ENCODE measurements at regions not wholly inside any gene's neighbourhood (a gene's known extent, or its start where the extent isn't known, plus 50 kb on each side); places are given as distances from the start of the nearest gene placed in this dataset.
"Not testable (repeated sequence)": the region's sequence is repeated elsewhere in the genome, so short reads cannot be mapped to it uniquely, and the experiment has no call there.

DNA sequence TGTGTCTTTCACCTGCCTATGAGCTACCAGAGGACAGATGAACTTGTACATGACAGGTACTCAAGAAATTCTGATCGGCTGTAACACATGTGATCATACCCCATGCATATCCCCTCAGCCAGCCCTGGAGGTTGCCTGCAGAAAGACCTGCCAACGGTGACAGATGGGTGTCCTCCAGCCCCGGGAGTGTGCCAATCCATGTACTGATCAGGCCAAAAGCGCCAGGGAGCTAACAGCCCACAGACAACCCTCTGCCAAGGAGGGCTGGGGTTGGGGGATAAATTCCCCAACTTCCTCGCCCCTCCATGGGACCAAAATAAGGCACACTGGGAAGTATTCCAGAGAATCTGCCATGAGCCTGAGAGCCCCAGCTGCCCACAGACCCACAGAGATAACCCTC, 189.4 kb downstream of the CCT6B start:
- no peak for FAIRE-seq

DNA sequence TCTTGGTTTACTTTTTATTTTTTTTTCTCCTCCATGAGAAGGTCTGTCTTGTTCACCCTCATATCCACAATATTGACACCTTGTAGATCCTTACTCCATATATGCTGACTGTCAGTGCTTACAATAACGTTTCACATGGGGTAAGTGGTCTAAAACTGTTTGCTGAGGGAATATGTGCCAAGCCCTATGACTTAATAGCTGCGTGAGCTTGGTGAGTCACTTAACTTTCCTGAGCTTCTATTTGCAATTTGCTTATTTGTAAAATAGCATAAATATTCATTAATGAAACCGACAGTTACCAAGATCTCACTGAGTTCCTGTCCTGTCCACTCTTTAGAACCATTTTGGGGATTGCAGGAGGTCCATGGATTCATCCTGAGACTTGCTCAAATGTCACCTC, 190.7 kb downstream of the CCT6B start:
- no peak for FAIRE-seq

DNA sequence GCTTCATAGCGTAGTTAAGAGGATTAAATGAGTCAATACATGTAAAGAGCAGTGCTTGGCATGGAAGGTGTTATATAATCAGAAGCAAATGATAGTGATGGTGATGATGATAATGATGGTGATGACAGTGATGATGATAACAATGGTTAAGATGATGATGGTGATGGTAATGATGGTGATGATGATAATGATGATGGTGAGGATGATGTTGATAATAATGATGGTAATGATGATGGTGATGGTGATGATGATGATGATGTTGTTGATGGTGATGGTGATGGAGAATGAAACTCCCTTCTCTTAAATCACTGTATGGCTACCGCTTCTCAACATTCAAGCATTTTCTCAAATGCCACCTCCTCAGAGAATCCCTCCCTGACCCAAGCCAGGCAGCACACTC, 190.5 kb downstream of the TMEM132E start:
- FAIRE-seq = no peak

DNA sequence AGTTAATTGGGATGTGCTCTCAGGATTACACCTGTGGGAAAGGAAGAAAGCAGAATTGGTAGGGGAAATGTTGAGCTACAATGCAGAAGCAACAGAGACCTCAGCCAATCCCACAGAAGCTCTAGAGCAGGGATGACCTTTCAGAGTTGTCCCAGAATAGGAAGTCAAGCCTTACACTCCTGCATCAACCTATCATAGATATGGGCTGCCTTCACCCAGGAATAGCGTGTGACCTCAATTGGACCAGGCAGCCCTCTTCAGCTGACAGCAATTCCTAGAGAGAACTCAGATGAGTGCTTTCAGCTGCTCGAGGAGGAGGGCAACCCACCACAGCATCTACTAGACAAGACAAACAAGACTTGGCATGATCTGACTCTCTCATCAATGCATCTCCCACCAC, 189.7 kb downstream of the TMEM132E start:
- no peak for FAIRE-seq

DNA sequence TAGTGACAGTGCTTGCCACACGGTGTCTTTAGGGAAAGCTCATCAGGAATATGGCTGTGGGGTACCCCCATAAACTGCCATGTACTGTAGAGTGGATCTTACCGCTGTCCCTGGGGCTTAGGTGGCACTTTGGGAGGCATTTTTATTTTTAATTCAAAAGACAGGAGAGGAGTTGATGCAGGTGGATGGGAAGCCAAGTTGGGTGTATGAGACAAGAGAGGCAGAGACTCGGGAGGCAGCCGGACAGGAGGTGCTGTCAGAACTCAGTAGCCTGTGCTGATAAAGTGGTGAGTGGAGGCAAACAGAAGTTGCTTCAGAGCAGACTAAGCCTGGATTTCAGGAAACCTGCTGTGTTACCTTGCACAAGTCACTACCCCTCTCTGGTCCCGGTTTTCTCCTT, 185.9 kb downstream of the TMEM132E start:
- no peak for FAIRE-seq

DNA sequence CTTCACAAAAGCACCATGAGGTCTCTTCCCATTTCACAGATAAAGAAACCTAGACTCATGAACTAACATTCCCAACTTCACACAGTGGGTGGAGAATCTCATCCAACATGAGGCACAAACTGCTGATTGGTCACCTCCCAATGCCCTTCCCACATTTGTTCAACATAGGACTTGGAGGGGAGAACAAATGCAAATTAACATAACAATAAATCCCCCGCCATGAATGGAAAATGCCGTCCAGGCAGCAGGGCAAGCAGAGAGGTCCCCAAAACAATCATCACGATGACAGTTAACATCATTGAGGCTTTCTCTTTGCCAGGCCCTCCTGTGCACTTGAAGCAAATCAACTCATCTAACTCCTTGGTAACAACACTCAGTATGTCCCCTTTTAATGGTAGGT, 185.3 kb downstream of the TMEM132E start:
- no peak for FAIRE-seq

DNA sequence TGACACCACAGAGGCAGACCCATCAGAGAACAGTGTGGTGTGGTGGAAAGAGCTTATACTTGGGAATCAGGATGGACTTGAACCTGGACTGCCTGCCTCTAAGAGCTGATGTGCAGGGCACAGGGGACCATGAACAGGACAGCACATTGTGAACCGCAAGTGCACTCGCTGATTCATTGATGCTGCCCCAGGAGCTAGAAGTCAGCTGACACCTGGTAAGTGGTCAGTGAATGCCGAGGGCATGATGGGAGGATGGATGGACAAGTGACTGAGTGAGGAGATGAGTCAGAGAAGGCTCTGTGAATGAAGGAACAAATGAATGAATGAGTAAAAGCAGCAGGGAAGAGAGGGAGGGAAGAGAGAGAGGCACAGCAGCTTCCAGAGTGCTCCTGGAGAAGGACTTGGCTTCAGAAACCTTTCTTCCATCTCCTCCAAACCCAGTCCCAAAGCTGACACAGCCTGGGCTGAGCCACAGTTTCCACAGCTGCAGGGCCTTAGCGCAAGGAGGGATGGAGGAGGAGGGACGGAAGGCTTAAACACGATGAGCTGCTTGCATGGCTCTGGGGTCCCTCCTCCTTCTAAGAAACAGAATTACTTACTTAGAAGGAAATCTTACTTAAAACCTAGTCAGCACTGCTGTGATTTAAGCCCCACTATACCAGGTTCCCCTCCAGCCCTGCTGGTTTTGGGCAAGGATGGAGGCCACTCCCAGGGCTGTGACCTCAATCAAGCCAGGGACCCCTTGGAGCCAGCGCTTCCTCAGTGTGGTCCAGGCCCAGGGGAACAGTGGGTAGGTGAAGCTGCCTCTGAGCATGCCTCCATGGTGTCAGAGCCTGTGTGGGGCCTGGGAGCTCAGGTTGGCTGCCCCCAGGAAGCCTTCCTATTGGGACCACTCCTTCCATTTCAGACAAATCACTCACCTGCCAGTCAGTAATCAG, 184.6 kb downstream of the TMEM132E start:
- FAIRE-seq = no peak

DNA sequence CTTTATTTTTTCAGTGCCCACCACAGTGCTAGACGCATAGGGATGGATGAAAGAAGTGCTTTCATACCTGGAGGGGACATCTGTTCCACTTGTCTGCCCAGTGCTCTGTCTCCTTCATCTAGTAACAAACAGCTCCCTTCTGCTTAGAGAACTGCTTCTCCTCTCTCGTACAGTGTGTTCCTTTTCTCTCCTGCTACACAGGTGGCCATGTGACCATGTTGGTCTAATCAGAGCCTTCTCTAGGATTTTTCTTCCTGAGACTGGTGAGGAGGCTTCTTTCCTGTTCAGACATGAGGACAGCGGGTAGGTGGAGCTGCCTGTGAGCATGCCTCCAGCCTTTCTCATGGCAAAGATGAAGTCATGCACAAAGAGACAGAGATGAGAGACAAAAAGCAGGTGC, 182.7 kb downstream of the TMEM132E start:
- FAIRE-seq = no peak

DNA sequence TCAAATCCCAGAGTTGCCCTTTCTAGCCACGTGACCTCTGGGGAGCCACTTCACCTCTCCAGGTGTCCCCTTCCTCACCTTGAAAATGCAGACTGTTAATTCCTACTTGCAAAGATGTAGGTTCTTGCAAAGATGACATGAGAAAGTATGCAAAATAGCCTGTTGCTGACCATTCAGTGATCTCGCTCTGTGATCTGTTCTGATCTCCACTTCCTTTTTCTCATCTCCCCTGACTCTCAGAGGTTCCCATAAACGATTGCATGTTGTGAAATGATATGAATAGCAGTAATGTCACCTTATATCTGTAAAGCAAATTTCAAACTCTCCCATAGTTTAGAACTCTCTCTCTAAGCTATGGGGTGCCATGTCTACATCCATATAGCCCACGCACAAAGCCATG, 182.3 kb downstream of the TMEM132E start:
- no peak for FAIRE-seq

DNA sequence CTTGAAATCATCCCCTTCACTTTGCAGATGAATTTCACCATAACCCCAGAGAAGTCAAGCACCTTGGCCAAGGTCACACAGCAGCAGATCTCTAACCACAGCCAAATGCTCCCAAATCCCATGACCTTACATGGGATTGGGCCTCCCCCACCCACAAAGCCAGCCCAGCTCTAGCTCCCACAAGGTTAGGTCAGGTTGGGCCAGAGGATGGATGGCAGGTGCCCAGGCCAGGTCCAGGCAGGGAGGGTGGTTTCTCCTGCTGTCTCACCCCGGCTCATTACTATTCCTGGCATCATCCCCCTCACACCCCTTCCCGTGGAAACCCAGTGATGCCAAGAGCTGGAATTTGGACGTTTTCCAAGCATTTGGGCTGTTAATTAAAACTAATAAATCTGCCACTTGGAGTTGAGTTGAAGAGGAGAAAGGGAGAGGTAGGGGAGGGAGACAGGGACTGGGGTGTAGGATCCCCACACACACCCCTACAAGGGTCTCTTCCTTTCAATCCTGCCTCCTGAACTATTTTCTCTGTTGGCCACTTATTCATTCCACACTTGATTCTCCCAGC, 181.6 kb downstream of the TMEM132E start:
- FAIRE-seq = no peak

DNA sequence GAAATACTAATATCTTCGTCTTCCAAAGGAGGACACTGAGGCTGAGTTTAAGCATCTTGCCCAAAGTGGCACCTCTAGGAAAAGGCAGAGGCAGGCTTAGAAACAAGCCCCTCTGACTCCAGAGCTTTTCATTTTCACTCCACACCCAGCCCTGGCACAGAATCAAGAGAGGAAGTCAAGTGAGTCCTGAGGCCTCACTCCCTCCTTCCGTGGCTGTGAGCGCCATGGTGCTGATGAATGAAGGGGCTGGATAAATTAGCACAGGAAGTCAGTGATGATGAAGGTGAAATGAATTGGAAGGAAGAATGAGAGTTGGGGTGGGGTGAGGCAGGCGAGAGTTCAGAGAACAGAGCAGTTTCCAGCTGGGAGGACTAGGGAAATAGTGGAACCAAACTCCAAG, 179.3 kb downstream of the TMEM132E start:
- no peak for FAIRE-seq

DNA sequence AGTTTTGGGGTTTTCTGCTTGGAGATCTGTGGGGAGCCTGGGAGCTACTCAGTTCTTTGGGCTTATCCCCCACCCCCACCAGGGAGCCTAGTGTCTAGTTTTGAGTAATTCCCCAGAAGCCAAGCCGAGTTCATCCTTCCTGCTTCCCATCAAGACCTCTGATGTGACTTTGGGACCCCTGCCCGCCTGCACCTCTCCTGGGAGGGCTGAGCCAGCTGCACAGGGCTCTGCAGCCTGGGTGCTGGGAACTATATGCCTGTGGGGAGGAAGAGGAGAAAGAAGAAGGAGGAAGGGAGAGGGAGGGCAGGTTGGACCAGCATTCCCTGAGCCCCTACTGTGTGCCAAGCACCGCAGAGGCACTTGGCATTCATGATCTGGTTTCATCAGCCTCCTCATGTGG, 178.9 kb downstream of the TMEM132E start:
- FAIRE-seq = no peak

DNA sequence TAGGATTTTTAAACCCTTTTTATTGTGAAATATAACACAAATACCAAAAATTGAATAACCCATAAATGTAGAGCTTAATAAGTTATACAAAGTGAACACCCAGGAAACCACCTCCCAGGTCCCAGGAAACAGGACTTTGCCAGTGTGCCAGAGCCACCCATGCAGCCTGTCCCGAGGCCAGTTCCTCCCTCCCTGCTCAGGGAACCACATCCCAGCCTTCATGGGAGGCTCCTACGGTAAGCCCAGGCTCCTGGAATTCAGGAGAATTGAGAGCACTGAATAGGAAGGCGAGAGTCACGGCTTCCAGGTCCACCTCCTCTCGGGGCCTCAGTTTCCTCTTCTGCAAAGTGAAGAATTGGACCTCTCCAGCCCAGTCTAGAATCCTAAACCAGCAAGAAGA, 178.2 kb downstream of the TMEM132E start:
- no peak for FAIRE-seq

DNA sequence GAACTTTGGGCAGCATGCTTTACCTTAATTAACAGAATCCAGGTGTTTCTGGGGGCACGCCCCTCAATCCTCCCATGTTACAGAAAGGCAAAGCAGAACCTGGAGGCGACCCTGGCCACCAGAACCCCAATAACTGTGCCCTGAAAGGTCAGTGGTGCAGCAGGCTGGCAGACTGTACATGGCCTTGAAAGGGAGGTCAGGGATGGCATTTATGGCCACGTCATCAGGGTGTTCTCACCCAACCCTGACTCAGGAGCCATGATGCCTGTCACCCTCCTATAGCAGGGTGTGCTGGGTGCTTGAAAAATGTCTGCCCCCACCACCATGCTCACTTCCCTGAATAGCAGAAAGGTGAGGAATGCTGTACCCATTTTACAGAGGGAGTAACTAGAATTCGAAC, 177.7 kb downstream of the TMEM132E start:
- no peak for FAIRE-seq

DNA sequence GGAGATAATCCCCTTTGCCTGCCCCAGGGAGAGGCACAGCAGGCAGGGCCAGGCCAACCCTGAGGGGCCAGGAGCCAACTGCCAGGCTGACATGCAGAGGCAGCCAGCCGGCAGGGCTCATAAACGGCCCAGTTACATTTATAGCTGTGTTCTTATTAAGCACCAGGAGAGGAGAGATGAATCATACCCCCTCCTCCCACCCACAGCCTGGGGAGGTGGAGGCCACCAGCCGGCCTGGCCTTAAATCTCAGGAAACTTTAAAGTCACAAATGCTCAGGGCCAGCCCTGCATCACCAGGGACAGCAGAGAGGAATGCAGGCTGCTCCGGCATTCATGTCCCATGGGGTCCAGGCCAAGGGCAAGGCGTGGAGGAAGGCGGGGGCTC, 177.2 kb downstream of the TMEM132E start:
- FAIRE-seq = no peak

DNA sequence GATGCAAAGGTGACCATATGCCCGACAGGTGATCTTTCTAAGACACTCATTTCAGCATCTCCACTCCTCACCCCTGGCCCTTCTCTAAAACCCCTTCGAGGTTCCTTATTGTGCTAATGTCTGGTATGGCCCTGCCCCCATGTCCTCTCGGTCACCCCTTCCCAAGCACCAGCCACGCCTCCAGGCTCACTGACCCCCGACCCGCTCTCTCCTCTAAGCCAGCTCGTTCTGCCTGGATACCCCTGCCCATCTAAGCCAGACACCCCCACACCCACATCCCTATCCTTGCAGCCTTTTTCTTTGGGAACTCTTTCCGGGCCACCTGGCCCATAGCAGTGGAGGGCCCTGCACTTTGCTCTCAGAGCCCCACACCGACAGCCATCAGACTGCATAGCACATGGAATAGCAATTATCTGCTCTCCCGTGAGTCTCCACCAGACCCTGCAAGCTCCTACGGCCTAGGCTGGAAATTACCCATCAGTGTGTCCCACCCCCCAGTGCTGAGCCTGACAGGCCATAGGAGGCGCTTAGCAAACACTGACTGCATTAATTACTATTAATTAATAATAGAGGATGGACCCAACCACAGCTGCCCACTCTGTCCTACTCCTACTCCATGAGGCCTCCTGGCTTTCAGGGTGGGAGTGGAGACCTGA, 176.7 kb downstream of the TMEM132E start:
- no peak for FAIRE-seq

DNA sequence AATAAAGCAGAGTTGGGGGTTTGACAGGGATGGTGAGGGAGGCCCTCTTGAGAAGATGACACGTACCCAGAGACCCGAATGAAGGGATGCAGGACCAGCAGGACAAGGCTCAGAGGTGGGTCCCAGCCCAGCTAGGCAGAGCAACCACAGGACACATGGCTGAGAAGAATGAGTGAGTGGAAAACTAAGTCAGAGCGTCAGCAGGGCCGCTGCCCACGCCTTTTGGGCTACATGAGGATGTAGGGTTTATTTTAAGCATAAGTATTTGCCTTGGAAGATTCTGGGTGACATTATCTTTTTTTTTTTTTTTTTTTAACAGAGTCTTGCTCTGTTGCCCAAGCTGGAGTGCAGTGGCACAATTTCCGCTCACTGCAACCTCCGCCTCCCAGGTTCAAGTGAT, 176.0 kb downstream of the TMEM132E start:
- no peak for FAIRE-seq

DNA sequence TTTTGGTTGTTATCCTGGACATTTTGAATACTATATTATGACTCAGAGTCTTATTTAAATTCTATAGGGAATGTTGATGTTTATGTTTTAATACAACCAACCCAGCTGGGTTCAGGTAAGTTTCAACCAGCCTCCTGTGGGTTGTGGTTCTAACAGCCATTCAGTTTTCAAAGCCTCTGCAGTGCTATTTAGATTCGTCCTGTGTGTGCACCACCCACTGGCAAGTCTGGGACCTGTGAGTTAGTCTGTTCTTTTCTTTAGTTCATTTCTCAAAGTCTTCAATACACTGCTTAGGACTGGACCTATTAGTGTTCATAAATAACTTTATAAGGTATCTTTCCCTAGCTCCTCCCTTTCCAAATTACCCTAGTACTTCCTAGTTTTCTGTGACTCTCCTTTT, 170.6 kb downstream of the TMEM132E start:
- FAIRE-seq = no peak

DNA sequence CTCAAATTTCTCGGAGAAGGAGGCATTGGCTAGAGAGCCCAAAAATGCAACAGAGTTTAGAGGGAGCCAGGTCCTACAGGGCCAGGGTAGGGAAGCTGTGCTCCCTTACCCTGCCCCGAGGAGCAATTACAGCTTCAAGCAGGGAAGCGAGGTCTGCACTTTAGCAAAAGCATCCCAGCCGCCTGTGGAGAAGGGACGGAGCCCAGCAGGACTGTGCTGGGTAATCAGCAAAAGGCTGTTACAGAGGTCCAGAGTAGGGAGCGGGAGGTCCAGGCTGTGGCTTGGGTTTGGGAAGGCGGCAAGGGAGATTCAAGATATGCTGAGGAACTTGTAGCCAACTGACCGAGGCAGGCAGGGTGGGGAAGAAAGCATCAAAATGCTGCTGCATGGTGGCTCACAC, 162.6 kb downstream of the TMEM132E start:
- FAIRE-seq = no peak

DNA sequence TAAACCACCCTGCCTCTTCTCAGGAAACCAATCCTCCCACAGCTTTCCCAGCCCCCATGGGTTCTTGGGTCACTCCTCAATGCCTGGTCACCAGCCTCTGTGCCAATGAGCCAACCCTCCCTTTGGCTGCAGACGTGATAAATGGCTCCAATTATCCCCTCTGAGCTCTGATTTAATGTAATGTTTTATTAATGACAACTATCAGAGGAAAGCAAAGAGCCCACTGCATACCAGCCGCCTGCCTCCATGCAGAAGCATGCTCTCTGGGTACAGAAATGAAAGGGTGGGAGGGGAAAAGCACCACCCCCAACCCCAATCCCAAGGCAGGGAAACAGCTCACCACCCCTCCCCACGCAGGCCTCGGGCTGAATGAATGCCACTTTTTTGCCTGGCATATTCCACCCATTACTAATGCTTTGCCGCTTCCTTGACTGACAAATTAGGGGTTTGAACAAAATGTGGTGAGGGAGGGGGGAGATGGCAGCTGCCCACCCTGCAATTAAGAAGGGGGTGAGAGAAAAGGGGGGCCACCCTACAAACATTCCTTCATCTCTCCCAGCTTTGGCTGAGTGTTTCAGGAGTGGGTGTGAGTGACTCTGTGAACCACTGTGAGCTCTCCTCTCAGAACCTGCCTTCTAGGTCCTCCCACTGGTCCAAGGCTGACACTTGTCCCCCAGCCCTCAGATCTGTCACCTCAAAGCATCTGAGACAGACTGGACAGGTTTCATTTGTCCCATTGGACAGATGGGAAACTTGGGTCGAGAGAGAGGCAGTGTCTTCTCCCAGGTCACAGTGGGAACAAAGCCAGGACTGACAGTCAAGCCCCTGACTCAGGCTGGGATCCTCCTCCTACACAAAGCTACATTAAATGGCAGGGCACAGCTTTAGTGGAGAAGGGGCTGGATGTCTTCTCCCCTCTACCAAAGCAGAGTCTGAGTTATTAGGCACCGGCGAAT, 161.5 kb downstream of the TMEM132E start:
- no peak for FAIRE-seq

DNA sequence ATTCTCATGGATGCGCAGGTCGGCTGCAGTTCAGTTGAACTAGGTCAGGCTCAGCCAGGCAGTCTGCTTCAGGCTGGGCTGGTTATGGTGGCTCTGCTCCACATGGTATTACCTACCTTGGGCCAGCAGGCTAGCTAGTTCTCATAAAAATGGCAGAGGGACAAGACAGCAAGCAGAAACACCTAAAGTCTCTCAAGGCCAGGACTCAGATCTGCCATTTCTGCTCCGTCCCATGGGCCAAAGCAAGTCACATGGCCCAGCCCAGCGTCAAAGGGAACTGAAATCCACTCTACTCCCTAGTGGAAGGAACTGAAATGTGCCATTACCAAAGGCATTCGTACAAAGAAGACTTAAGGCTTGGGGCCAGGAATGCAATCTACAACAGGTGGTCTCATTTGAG, 160.0 kb downstream of the TMEM132E start:
- FAIRE-seq = no peak

DNA sequence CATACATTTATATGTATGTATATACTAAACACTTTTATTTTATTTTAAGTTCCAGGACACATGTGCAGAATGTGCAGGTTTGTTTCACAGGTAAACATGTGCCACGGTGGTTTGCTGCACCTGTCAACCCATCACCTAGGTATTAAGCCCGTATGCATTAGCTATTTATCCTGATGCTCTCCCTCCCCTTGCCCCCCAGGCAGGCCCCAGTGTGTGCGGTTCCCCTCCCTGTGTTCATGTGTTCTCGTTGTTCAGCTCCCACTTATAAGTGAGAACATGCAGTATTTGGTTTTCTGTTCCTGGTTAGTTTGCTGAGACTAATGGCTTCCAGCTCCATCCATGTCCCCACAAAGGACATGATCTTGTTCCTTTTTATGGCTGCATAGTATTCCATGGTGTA, 158.3 kb downstream of the TMEM132E start:
- not testable (repeated sequence) for FAIRE-seq

DNA sequence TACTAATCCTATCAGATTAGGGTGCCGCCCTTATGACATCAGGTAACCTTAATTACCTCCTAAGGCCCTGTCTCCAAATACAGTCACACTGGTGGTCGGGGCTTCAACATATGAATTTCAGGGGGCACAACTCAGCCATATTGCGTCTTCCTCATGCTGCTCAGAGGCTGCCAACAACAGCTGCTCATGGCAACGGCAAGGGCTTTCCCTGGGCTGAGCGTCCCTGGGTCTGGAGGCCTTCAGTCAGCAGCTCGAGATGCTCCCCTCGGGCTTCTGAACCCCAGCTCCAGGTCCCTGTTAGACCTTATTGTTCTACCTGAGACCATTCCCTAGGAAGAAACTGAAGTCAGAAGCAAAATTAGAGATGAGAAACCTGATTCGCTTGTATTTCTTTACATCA, 157.2 kb downstream of the TMEM132E start:
- no peak for FAIRE-seq

All from endometrium (tissue), 2 donors.